Stomach smooth muscle (tissue), 2 donors: ENCODE measurements at regions not wholly inside any gene's neighbourhood (a gene's known extent, or its start where the extent isn't known, plus 50 kb on each side); places are given as distances from the start of the nearest gene placed in this dataset.

Experiments
- H3K27ac ChIP-seq: one replicate; pipeline ENCODE4 v1.7.0; 2013; ENCODE audit warnings: mild to moderate bottlenecking, low read length, inconsistent platforms
- H3K27me3 ChIP-seq, 2 donors: one replicate each; pipeline ENCODE4 v1.7.0; 2013; ENCODE audit warnings: low read length in 2 of 2; ENCODE audit not compliant: insufficient read depth in 2 of 2, control insufficient read depth in 1 of 2
- H3K36me3 ChIP-seq, 2 donors: one replicate each; pipeline ENCODE4 v1.7.0; 2013; ENCODE audit warnings: low read length in 2 of 2; ENCODE audit not compliant: control insufficient read depth in 2 of 2, insufficient read depth in 2 of 2
- H3K4me1 ChIP-seq: one replicate; pipeline ENCODE4 v1.7.0; 2013; ENCODE audit warnings: low read length; ENCODE audit not compliant: control insufficient read depth, insufficient read depth
- H3K4me3 ChIP-seq, 2 donors: one replicate each; pipeline ENCODE4 v1.7.0; 2013; ENCODE audit warnings: low read length in 2 of 2
- H3K9ac ChIP-seq, 2 donors: one replicate each; pipeline ENCODE4 v1.7.0; 2013; ENCODE audit warnings: low read length in 2 of 2, mild to moderate bottlenecking in 1 of 2
- H3K9me3 ChIP-seq, 2 donors: one replicate each; pipeline ENCODE4 v1.7.0; 2013; ENCODE audit warnings: low read length in 2 of 2; ENCODE audit not compliant: control insufficient read depth in 2 of 2
- donor health status: healthy.
- donor health status: Pancreatic carcinoma.

GRCh38 chr4:178595500-178596138 lies 1153.4 kb upstream of the AGA start:
- Histone ChIP-seq H3K4me1 (no peaks in the 10 kb centered on the region), H3K27me3 (no peaks in the 10 kb centered on the region), H3K9me3 (peaks cover 0 to 3% of the 10 kb centered on the region in 2 donors)

GRCh38 chr4:178598672-178599071 lies 1156.4 kb upstream of the AGA start:
- no peak overlapping the region for H3K9ac ChIP-seq
- no peaks in the 10 kb centered on the region for H3K4me1 ChIP-seq
- H3K36me3 ChIP-seq: no peaks in the 10 kb centered on the region
- H3K4me3 ChIP-seq: no peak overlapping the region
- H3K27me3 ChIP-seq: no peaks in the 10 kb centered on the region
- H3K9me3 ChIP-seq: peaks cover 0 to 6% of the 10 kb centered on the region in 2 donors
- no peak overlapping the region for H3K27ac ChIP-seq

More at GRCh38 chr4:178595500-178596138, 1153.4 kb upstream of the AGA start:
- no peaks in the 10 kb centered on the region for H3K36me3 ChIP-seq
- no peak overlapping the region for H3K9ac ChIP-seq
- H3K27ac ChIP-seq: no peak overlapping the region
- no peak overlapping the region for H3K4me3 ChIP-seq

GRCh38 chr4:178599521-178599920 lies 1157.3 kb upstream of the AGA start:
- Histone ChIP-seq H3K27me3 (no peaks in the 10 kb centered on the region), H3K36me3 (no peaks in the 10 kb centered on the region), H3K27ac (no peak overlapping the region), H3K4me1 (no peaks in the 10 kb centered on the region), H3K9ac (no peak overlapping the region), H3K4me3 (no peak overlapping the region), H3K9me3 (peaks cover 0 to 6% of the 10 kb centered on the region in 2 donors)

GRCh38 chr4:178602833-178603232 lies 1160.6 kb upstream of the AGA start:
- H3K9me3 ChIP-seq: peaks cover 0 to 6% of the 10 kb centered on the region in 2 donors
- H3K27ac ChIP-seq: no peak overlapping the region
- H3K9ac ChIP-seq: no peak overlapping the region
- H3K4me1 ChIP-seq: no peaks in the 10 kb centered on the region
- H3K36me3 ChIP-seq: no peaks in the 10 kb centered on the region
- no peaks in the 10 kb centered on the region for H3K27me3 ChIP-seq
- no peak overlapping the region for H3K4me3 ChIP-seq

- Histone ChIP-seq H3K27me3 (no peaks in the 10 kb centered on the region), H3K9ac (no peak overlapping the region), H3K4me1 (no peaks in the 10 kb centered on the region), H3K4me3 (no peak overlapping the region), H3K36me3 (no peaks in the 10 kb centered on the region), H3K27ac (no peak overlapping the region), H3K9me3 (no peaks in the 10 kb centered on the region)
Observed at GRCh38 chr4:178611062-178611461, 1168.8 kb upstream of the AGA start.

- Histone ChIP-seq H3K27me3 (no peaks in the 10 kb centered on the region), H3K9ac (no peak overlapping the region), H3K4me3 (no peak overlapping the region), H3K36me3 (no peaks in the 10 kb centered on the region), H3K4me1 (no peaks in the 10 kb centered on the region), H3K27ac (no peak overlapping the region), H3K9me3 (no peaks in the 10 kb centered on the region)
Observed at GRCh38 chr4:178612733-178613132, 1170.5 kb upstream of the AGA start.

- H3K27me3 ChIP-seq: no peaks in the 10 kb centered on the region
- no peak overlapping the region for H3K4me3 ChIP-seq
- no peaks in the 10 kb centered on the region for H3K36me3 ChIP-seq
- no peak overlapping the region for H3K9ac ChIP-seq
- H3K27ac ChIP-seq: no peak overlapping the region
- no peaks in the 10 kb centered on the region for H3K4me1 ChIP-seq
- peaks cover 0 to under 1% of the 10 kb centered on the region in 2 donors for H3K9me3 ChIP-seq
Observed at GRCh38 chr4:178632415-178632814, 1190.2 kb upstream of the AGA start.

GRCh38 chr4:178633263-178633662 lies 1191.0 kb upstream of the AGA start:
- no peak overlapping the region for H3K27ac ChIP-seq
- H3K4me3 ChIP-seq: no peak overlapping the region
- no peaks in the 10 kb centered on the region for H3K4me1 ChIP-seq
- no peaks in the 10 kb centered on the region for H3K36me3 ChIP-seq
- H3K27me3 ChIP-seq: no peaks in the 10 kb centered on the region
- H3K9me3 ChIP-seq: no peaks in the 10 kb centered on the region
- no peak overlapping the region for H3K9ac ChIP-seq

GRCh38 chr4:178664621-178665020 lies 1222.4 kb upstream of the AGA start:
- H3K36me3 ChIP-seq: no peaks in the 10 kb centered on the region
- H3K4me3 ChIP-seq: no peak overlapping the region
- no peaks in the 10 kb centered on the region for H3K4me1 ChIP-seq
- no peaks in the 10 kb centered on the region for H3K27me3 ChIP-seq
- H3K9me3 ChIP-seq: no peaks in the 10 kb centered on the region
- no peak overlapping the region for H3K9ac ChIP-seq
- no peak overlapping the region for H3K27ac ChIP-seq

- Histone ChIP-seq H3K4me1 (no peaks in the 10 kb centered on the region), H3K9me3 (peaks cover 0 to 4% of the 10 kb centered on the region in 2 donors), H3K27ac (no peak overlapping the region), H3K36me3 (no peaks in the 10 kb centered on the region), H3K27me3 (no peaks in the 10 kb centered on the region), H3K9ac (no peak overlapping the region), H3K4me3 (no peak overlapping the region)
Observed at GRCh38 chr4:178665916-178666315, 1223.7 kb upstream of the AGA start.

- no peaks in the 10 kb centered on the region for H3K36me3 ChIP-seq
- no peak overlapping the region for H3K27ac ChIP-seq
- no peak overlapping the region for H3K9ac ChIP-seq
- peaks cover 0 to 4% of the 10 kb centered on the region in 2 donors for H3K9me3 ChIP-seq
- no peak overlapping the region for H3K4me3 ChIP-seq
- no peaks in the 10 kb centered on the region for H3K27me3 ChIP-seq
- H3K4me1 ChIP-seq: no peaks in the 10 kb centered on the region
Observed at GRCh38 chr4:178671766-178672165, 1229.5 kb upstream of the AGA start.
